ENCODE measurements at regions not wholly inside any gene's neighbourhood (a gene's known extent, or its start where the extent isn't known, plus 50 kb on each side); places are given as distances from the start of the nearest gene placed in this dataset.
"Not testable (repeated sequence)": the region's sequence is repeated elsewhere in the genome, so short reads cannot be mapped to it uniquely, and the experiment has no call there.

- DNase-seq (ENCODE audit: low read depth, low spot score): no peak
- H3K4me3 ChIP-seq (ENCODE audit: low read length): no peak overlapping the region
These were observed 57.6 kb upstream of the GATA2 start for GRCh38 chr3:128550471-128551126.

GRCh38 chr3:128550113-128550440 lies 57.1 kb upstream of the GATA2 start:
- no peak for DNase-seq (ENCODE audit: low read depth, low spot score)
- H3K4me3 ChIP-seq (ENCODE audit: low read length): no peak overlapping the region

GRCh38 chr3:128549283-128550112 lies 56.5 kb upstream of the GATA2 start:
- no peak for DNase-seq (ENCODE audit: low read depth, low spot score)
- H3K4me3 ChIP-seq (ENCODE audit: low read length): no peak overlapping the region

GRCh38 chr3:128548426-128549282 lies 55.7 kb upstream of the GATA2 start:
- H3K4me3 ChIP-seq (ENCODE audit: low read length): no peak overlapping the region
- no peak for DNase-seq (ENCODE audit: low read depth, low spot score)

GRCh38 chr3:128548021-128548420 lies 55.0 kb upstream of the GATA2 start:
- no peak for DNase-seq (ENCODE audit: low read depth, low spot score)
- no peak overlapping the region for H3K4me3 ChIP-seq (ENCODE audit: low read length)

- no peak overlapping the region for H3K4me3 ChIP-seq (ENCODE audit: low read length)
- DNase-seq (ENCODE audit: low read depth, low spot score): no peak
These were observed 54.5 kb upstream of the GATA2 start for GRCh38 chr3:128547368-128547987.

GRCh38 chr3:128546646-128547045 lies 53.6 kb upstream of the GATA2 start:
- no peak overlapping the region for H3K4me3 ChIP-seq (ENCODE audit: low read length)
- DNase-seq (ENCODE audit: low read depth, low spot score): no peak

GRCh38 chr3:128545120-128545752 lies 52.2 kb upstream of the GATA2 start:
- DNase-seq (ENCODE audit: low read depth, low spot score): no peak
- H3K4me3 ChIP-seq (ENCODE audit: low read length): no peak overlapping the region

- DNase-seq (ENCODE audit: low read depth, low spot score): no peak
- no peak overlapping the region for H3K4me3 ChIP-seq (ENCODE audit: low read length)
These were observed 51.2 kb upstream of the GATA2 start for GRCh38 chr3:128544190-128544589.

- DNase-seq (ENCODE audit: low read depth, low spot score); H3K4me3 ChIP-seq (ENCODE audit: low read length): not testable (repeated sequence)
These were observed 50.7 kb upstream of the GATA2 start for GRCh38 chr3:128543570-128544174.

Data from Jurkat, Clone E6-1 (cell line).